K562 (cell line): ENCODE measurements at regions not wholly inside any gene's neighbourhood (a gene's known extent, or its start where the extent isn't known, plus 50 kb on each side); places are given as distances from the start of the nearest gene placed in this dataset.

Experiments
- ATAC-seq: fragments of 200-7000 bp; cut with Tn5 transposase; 3 replicates; pipeline ENCODE4 v1.9.1; 2020; ENCODE audit warnings: moderate library complexity
- BruUV-seq: library from RNA; stranded (reverse); fragments of 400-500 nt; replicated peaks from 2 replicates; lab custom pipeline; 2021; lab: Mats Ljungman, UMichigan
- CTCF ChIA-PET: fragments of 300-600 bp; formaldehyde crosslinking; extraction: SDS; loops from one replicate; lab custom pipeline; 2021; ENCODE audit warnings: low intra/inter-chr PET ratio; lab: Yijun Ruan, JAX
- POLR2A ChIA-PET: fragments of 300-600, 350-650 bp; sonication (Branson Sonifier 250); formaldehyde crosslinking; extraction: SDS; loops from one replicate; lab custom pipeline; 2021; ENCODE audit warnings: antibody characterized with exemption, inconsistent platforms; lab: Yijun Ruan, JAX
- DNase-seq, 4 experiments: peaks; one replicate each; pipeline versions ENCODE4 v3.0.0 to v3.0.0-alpha.2; 2011 to 2018; ENCODE audit warnings: low spot score in 3 of 4, mixed read lengths in 3 of 4; ENCODE audit errors: extremely low read depth in 1 of 4
- FAIRE-seq: peaks from 2 replicates; lab custom pipeline; 2011; peaks lifted over from hg19 to GRCh38; lab: Jason Lieb, UNC
- H2AFZ ChIP-seq: 2 replicates; pipeline ENCODE4 v1.6.0; 2011; ENCODE audit warnings: low read depth, low read length, control low read depth, inconsistent platforms
- H3K27ac ChIP-seq: fragments of 200-600 bp; 3 replicates; pipeline ENCODE4 v1.8.0; 2011; ENCODE audit warnings: low read depth, mild to moderate bottlenecking, control low read depth, inconsistent platforms, low read length, moderate library complexity, mixed read lengths; ENCODE audit errors: extremely low read depth
- H3K27me3 ChIP-seq, 2 experiments: fragments of 300-600 bp in 1 of 2; 2 replicates in 1 of 2; 3 replicates in 1 of 2; pipeline versions ENCODE4 v1.6.0 to v1.8.0; 2011; ENCODE audit warnings: inconsistent platforms in 2 of 2, low read length in 2 of 2, mild to moderate bottlenecking in 1 of 2, mixed read lengths in 1 of 2, moderate library complexity in 1 of 2; ENCODE audit not compliant: control insufficient read depth in 2 of 2, insufficient read depth in 2 of 2
- H3K36me3 ChIP-seq: fragments of 300-600 bp; 3 replicates; pipeline ENCODE4 v1.8.0; 2011; ENCODE audit warnings: mild to moderate bottlenecking, low read length, inconsistent platforms; ENCODE audit not compliant: control insufficient read depth, insufficient read depth
- H3K4me1 ChIP-seq, 2 experiments: fragments of 200-600 bp in 1 of 2; replicated peaks in 1 of 2; 2 replicates in 1 of 2; 3 replicates in 1 of 2; pipeline versions ENCODE4 v1.5.1 to v1.8.0; 2011; ENCODE audit warnings: inconsistent platforms in 2 of 2, low read length in 2 of 2, mild to moderate bottlenecking in 1 of 2, mixed read lengths in 1 of 2, moderate library complexity in 1 of 2; ENCODE audit not compliant: control insufficient read depth in 2 of 2, insufficient read depth in 2 of 2
- H3K4me2 ChIP-seq: 2 replicates; pipeline ENCODE4 v1.6.1; 2011; ENCODE audit warnings: low read length, control low read depth, inconsistent platforms, mixed read lengths; ENCODE audit not compliant: insufficient read depth
- H3K4me3 ChIP-seq: fragments of 200-600 bp; sonication (generic), shearing (Covaris generic); 2 replicates; pipeline ENCODE4 v1.5.1; 2016; ENCODE audit warnings: control low read depth, inconsistent platforms
- H3K79me2 ChIP-seq: fragments of 200-600 bp; 3 replicates; pipeline ENCODE4 v1.8.0; 2011; ENCODE audit warnings: low read length, inconsistent platforms; ENCODE audit not compliant: control insufficient read depth, insufficient read depth
- H3K9ac ChIP-seq, 2 experiments: 2 replicates each; pipeline versions ENCODE4 v1.6.0 to v1.6.1; 2011; ENCODE audit warnings: low read depth in 2 of 2, low read length in 2 of 2, control low read depth in 1 of 2, inconsistent platforms in 1 of 2, mild to moderate bottlenecking in 1 of 2, mixed read lengths in 1 of 2; ENCODE audit not compliant: insufficient read depth in 1 of 2
- H3K9me1 ChIP-seq: one replicate; pipeline ENCODE4 v1.6.0; 2011; ENCODE audit warnings: inconsistent platforms, mild to moderate bottlenecking, low read length, moderate library complexity; ENCODE audit not compliant: control insufficient read depth, insufficient read depth
- H3K9me3 ChIP-seq: replicated peaks from 2 replicates; pipeline ENCODE4 v1.5.1; 2011; ENCODE audit warnings: low read depth, low read length, inconsistent platforms; ENCODE audit not compliant: control insufficient read depth, insufficient read depth
- H4K20me1 ChIP-seq: replicated peaks from 2 replicates; pipeline ENCODE4 v1.6.1; 2011; ENCODE audit warnings: low read length, inconsistent platforms, mixed read lengths; ENCODE audit not compliant: control insufficient read depth, insufficient read depth
- CBX1 ChIP-seq: sonication (generic); IDR thresholded peaks from 2 replicates; pipeline ENCODE4 v1.6.1; 2016; ENCODE audit warnings: antibody characterized with exemption, low read depth, mild to moderate bottlenecking
- FOSL1 ChIP-seq: fragments of 200-800 bp; sonication (Bioruptor generic); conservative IDR thresholded peaks from 2 replicates; pipeline ENCODE4 v1.6.1; 2016; ENCODE audit warnings: missing genetic modification characterization, missing compliant biosample characterization
- KAT2B ChIP-seq: IDR thresholded peaks from one replicate; pipeline ENCODE4 v1.6.1; 2012; ENCODE audit warnings: low read depth, mild to moderate bottlenecking, control low read depth, inconsistent platforms, low read length, moderate library complexity
- KDM5B ChIP-seq: fragments of 200-600 bp; sonication (generic); IDR thresholded peaks from 2 replicates; pipeline ENCODE4 v1.6.1; 2012; ENCODE audit warnings: low read depth, mild to moderate bottlenecking, moderate library complexity, low read length, control low read depth, inconsistent platforms; ENCODE audit not compliant: insufficient replicate concordance
- PTBP1 ChIP-seq: fragments of 200-400 bp; formaldehyde crosslinking; IDR thresholded peaks from 2 replicates; pipeline ENCODE4 v1.6.1; 2017; ENCODE audit warnings: low read depth, low read length
- SREBF1 ChIP-seq: fragments of 150-350 bp; IDR thresholded peaks from 2 replicates; pipeline ENCODE4 v1.6.1; 2014; ENCODE audit warnings: antibody characterized with exemption, low read depth, low read length, borderline replicate concordance
- SREBF2 ChIP-seq: sonication (generic); formaldehyde crosslinking; IDR thresholded peaks from 2 replicates; pipeline ENCODE4 v1.4.0; 2020; ENCODE audit warnings: mild to moderate bottlenecking, missing genetic modification reagents
- ZNF384 ChIP-seq: IDR thresholded peaks from 2 replicates; pipeline ENCODE4 v1.6.1; 2012; ENCODE audit warnings: low read depth, low read length, improper control_type of control experiment
- ZNF77 ChIP-seq: fragments of 250-450 bp; sonication (Bioruptor Pico); IDR thresholded peaks from 2 replicates; pipeline ENCODE4 v1.5.0; 2020
- WGBS: fragments of 100-300 bp; shearing (Covaris generic); methylation state at CpG from one replicate; pipeline ENCODE4 v1.1.6; 2016; ENCODE audit warnings: low coverage, mixed read lengths; ENCODE audit not compliant: insufficient coverage; ENCODE audit errors: missing lambda C conversion rate; 5-methylcytosine and 5-hydroxymethylcytosine counted together
- in situ Hi-C: fragments of 300-500 bp; cut with MboI; formaldehyde crosslinking; loops from 4 replicates; pipeline ENCODE4 v1.15.0; 2018; ENCODE audit warnings: inconsistent platforms, mixed read lengths
- intact Hi-C: fragments of 100-400 bp; cut with micrococcal nuclease; formaldehyde crosslinking; loops from 2 replicates; pipeline ENCODE4 v1.14.2; 2022
- TF ChIP-seq, protein P1 (sequence below): fragments of 450-650 bp; IDR thresholded peaks from 2 replicates; pipeline ENCODE4 v1.6.1; 2017; ENCODE audit warnings: mild to moderate bottlenecking, moderate library complexity
- TF ChIP-seq, protein P2 (sequence below), 2 experiments: fragments of 450-650 bp; IDR thresholded peaks; 2 replicates each; pipeline ENCODE4 v1.6.1; 2016

DNA sequence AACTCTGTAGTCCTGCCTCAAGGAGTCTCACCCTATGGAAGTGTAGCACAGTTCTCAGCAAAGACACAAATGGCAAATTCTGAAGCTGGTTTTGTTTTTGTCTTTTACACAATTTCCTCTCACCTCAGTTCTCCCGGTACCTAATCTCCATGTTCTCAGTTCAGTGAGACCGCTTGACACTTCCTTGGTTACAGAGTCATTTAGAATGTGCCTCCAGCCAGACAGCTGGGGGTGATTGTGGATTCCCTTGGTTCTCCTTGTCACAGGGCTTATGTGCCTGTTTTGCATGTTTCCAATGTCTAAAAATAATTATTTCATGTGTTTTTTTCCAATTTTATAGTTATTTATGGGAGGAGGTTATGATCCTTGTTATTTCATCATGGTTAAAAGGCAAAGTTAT is 379.5 kb upstream of the MAP2 start:
- Histone ChIP-seq H2AFZ (no peak overlapping the region), H3K36me3 (no peaks in the 10 kb centered on the region), H3K4me1 (no peaks in the 10 kb centered on the region), H3K9me1 (no peaks in the 10 kb centered on the region), H4K20me1 (no peaks in the 10 kb centered on the region), H3K27ac (no peak overlapping the region), H3K79me2 (no peaks in the 10 kb centered on the region), H3K9me3 (no peaks in the 10 kb centered on the region), H3K4me3 (no peak overlapping the region), H3K9ac (no peak overlapping the region), H3K27me3 (no peaks in the 10 kb centered on the region), H3K4me2 (no peak overlapping the region)
- DNase-seq (no peak), FAIRE-seq (no peak), ATAC-seq (no peak)
- no TSS peak for BruUV-seq
- TF ChIP-seq, protein P1, sequence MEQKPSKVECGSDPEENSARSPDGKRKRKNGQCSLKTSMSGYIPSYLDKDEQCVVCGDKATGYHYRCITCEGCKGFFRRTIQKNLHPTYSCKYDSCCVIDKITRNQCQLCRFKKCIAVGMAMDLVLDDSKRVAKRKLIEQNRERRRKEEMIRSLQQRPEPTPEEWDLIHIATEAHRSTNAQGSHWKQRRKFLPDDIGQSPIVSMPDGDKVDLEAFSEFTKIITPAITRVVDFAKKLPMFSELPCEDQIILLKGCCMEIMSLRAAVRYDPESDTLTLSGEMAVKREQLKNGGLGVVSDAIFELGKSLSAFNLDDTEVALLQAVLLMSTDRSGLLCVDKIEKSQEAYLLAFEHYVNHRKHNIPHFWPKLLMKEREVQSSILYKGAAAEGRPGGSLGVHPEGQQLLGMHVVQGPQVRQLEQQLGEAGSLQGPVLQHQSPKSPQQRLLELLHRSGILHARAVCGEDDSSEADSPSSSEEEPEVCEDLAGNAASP: no peak
- TF ChIP-seq SREBF1 (no peak), KAT2B (no peak), ZNF77 (no peak), ZNF384 (no peak), SREBF2 (CRISPR knock-in tag) (no peak), CBX1 (no peak), FOSL1 (tag) (no peak), KDM5B (no peak), PTBP1 (no peak)
- TF ChIP-seq, protein P2, sequence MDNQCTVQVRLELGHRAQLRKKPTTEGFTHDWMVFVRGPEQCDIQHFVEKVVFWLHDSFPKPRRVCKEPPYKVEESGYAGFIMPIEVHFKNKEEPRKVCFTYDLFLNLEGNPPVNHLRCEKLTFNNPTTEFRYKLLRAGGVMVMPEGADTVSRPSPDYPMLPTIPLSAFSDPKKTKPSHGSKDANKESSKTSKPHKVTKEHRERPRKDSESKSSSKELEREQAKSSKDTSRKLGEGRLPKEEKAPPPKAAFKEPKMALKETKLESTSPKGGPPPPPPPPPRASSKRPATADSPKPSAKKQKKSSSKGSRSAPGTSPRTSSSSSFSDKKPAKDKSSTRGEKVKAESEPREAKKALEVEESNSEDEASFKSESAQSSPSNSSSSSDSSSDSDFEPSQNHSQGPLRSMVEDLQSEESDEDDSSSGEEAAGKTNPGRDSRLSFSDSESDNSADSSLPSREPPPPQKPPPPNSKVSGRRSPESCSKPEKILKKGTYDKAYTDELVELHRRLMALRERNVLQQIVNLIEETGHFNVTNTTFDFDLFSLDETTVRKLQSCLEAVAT (IDR thresholded peaks at IDR 0.05): no peak
- 6% methylated on average over 2 of the region's 2 CpGs for WGBS
- intact Hi-C loops (no loop called here), in situ Hi-C loops (no loop called here)
- CTCF ChIA-PET: no interaction called here
- POLR2A ChIA-PET: no interaction called here
